SH-SY5Y (cell line): ENCODE measurements at regions not wholly inside any gene's neighbourhood (a gene's known extent, or its start where the extent isn't known, plus 50 kb on each side); places are given as distances from the start of the nearest gene placed in this dataset.

ENCODE experiments used
- GATA2 ChIP-seq: IDR thresholded peaks from 2 replicates; pipeline ENCODE4 v1.6.1; 2011; ENCODE audit warnings: mild to moderate bottlenecking, low read depth, low read length
- GATA3 ChIP-seq: IDR thresholded peaks from 2 replicates; pipeline ENCODE4 v1.6.1; 2011; ENCODE audit warnings: low read depth, mild to moderate bottlenecking, low read length, moderate library complexity

DNA sequence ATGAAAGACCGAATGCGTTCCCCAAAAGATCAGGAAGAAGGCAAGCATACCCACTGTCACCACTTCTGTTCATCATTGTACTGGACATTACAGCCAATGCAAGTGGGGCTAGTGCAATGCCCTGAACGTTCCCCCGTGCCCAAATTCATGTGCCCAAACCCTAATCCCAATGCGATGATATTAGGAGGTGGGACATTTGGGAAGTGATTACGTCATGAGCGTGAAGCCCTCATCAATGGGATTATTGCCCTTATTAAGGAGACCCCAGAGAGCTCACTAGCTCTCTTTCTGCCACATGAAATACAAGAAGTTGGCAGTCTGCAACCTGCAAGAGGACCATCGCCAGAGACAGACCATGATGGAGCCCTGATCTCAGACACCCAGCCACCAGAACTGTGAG is 511.4 kb upstream of the TPK1 start:
- TF ChIP-seq GATA3, result no peak
- no peak for TF ChIP-seq GATA2

DNA sequence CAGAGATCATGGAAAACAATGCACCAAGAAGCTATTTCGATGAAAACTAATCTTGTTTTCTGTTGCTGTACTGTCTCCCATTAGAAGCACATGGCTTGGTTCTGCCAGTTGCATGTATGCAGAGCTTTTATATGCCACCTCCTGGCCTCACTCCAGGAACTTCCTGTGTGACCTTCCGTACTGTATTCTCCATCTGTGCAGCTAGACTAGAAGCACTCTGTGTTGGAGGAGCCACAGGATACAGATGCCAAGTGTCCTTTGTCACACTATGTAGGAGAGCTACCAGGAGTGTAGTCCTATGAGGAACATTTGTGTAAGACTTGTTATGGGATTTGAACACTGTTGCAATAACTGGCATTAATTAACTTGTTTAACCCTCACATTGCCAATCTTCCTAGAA is 503.5 kb upstream of the TPK1 start:
- TF ChIP-seq GATA3 (no peak), GATA2 (no peak)

DNA sequence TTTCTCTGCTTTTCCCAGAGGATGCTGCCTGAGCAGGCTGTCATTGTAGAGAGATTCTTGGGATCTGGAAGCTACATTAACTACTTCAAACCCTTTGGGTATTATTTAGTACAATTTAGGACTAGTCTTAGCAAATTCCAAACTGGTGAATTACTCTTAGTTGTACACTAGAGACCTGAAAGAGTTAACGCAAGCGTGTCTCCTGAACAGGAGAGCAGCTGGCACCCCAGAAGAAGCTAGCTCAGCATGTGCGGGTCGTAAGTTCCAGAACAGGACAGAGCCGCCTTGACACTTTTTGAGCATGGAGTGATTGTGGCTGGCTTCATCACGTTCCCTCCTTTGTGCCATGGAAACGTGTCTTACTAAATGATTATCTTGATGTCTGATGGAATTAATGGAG is 495.7 kb upstream of the TPK1 start:
- TF ChIP-seq GATA3, result no peak
- TF ChIP-seq GATA2, result no peak

DNA sequence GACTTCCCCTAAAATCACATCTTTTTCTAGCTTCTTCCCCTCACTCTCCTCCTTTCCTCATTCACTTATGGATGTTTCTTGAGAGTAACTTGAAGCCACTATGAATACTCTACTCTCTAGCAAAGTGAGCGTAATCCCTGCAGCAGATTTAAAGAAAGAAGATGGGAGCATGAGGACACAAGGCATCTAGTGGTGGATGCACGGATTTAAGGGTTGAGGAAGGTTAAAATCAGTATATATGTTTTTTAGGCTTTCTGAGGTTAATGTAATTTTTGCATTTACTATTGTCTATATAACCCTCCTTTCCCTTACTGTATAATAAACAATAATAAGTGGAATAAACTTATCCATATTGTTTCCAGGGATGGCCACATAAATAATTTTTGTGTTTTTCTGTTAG is 495.2 kb upstream of the TPK1 start:
- TF ChIP-seq GATA2, result no peak
- TF ChIP-seq GATA3, result no peak

DNA sequence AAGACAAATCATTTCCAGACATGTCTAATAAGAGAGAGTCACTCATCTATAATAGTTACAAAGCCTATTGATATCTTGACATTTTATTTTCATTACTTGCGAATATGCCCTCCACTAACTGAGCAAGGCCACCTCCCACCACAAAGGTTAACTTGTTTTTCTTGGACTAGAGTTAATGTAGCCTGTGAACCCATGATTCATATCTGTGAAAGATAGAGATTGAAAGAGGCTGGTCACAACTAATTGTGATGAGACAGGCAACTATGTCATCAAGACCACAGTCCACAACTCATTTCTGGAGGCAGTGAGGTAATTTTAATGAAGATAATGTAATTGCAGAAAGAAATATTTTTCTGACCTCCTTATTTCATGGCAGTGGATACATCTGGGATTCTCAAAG is 491.8 kb upstream of the TPK1 start:
- TF ChIP-seq GATA2 (no peak), GATA3 (no peak)

DNA sequence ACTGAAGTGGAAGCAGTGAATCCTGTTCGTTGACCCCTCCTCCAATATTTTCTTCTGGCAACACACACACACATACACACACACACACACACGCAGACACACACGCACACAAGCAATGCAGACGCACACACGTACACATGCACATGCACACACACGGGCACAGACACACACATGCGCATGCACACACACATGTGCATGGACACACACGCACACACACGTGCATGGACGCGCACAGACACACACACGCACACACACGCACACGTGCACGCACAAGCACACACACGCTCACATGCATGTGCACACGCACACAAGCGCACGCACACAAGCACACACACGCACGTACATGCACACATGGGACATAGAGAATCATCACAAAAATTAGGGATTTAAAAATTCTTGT is 488.2 kb upstream of the TPK1 start:
- TF ChIP-seq GATA2 (no peak), GATA3 (no peak)

DNA sequence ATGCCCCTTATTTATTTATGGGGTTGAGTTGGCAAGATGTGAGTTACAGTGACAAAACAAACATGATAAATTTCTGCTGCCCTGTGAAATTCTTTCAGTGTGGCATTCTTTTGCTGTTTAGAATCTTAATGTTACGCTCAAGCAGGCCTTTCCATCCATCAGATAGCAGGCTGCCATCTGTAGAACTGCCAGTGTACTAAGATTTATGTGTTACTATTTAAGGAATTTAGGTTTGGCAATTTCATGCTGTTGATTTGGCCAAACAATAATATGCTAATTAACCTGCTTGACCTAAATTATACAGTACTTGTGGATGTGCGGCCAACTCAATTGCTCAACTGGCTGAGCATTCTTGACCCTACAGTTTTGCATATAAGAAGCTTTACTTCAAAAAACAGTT is 477.7 kb upstream of the TPK1 start:
- TF ChIP-seq GATA3 (no peak), GATA2 (no peak)

DNA sequence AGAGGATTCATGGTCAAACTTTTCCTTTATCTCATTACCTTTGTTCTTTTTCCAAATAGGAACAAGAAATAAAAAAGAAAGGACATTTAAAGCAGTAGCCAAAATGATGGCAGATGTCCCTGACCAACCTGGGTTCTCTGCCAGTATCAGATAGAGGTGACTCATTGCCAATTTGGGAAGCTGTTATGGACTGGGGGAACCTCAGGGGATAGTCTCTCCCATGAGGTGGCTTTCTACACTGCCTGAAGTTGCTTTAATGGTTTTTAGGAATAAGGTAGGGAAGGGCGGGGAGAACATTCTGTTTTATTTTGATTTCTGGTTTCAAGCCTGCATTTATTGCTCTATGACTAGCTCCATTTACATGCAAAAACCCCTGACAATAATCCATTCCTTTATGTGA is 457.9 kb upstream of the TPK1 start:
- TF ChIP-seq GATA2, result no peak
- no peak for TF ChIP-seq GATA3

DNA sequence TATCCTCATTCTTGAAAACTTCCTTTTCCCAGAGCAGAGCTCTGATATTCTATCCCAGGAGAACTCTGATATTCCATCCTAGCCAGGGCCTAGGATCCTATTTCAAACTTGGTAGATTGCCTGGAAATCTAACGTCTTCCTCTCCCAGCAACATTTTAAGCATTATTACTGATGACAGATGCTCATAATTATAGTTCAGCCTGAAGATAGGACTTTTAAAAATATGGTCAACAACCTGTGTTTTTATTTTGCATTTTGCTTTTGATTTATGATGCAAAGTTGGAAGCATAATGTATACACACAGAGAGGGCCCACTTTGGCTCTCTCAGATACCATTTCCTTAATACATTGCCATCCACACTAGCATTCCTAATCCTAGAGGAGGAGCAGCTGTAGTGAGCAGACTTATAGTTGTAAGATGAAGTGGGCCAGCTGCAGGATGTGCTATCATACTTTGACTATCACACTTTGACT is 457.4 kb upstream of the TPK1 start:
- TF ChIP-seq GATA3 (no peak), GATA2 (no peak)

DNA sequence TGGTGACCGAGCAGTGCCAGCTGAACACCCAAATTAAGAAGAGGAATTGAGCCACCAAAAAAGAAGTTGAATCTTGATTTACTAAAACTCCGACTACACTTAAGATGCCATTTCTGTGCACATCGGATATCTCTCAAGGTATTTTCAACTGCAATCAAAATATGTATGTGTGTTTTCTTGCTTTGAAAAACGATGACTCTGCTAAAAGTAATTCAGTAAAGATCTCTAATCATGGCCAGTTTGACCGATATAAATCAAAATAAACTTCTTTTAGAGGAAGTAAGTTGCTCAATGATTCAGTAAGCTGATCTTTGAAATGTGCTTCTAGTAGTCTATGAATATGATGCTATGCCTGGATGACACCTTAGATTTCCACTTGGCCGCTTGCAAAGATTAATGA is 453.5 kb upstream of the TPK1 start:
- TF ChIP-seq GATA3 (no peak), GATA2 (no peak)

DNA sequence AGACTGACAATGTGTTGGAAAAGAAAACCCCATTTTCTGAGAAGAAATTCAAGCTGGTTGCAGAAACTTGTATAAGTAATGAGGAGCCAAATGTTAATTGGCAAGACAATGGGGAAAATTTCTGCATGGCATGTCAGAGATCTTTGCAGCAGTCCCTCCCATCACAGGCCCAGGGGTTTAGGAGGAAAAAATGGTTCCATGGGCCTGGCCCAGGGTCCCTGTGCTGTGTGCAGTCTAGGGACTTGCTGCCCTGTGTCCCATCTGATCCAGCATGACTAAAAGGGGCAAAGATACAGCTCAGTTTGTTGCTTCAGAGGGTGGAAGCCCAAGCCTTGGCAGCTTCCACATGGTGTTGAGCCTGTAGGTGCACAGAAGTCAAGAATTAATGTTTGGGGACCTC is 440.3 kb upstream of the TPK1 start:
- no peak for TF ChIP-seq GATA3
- TF ChIP-seq GATA2, result no peak

DNA sequence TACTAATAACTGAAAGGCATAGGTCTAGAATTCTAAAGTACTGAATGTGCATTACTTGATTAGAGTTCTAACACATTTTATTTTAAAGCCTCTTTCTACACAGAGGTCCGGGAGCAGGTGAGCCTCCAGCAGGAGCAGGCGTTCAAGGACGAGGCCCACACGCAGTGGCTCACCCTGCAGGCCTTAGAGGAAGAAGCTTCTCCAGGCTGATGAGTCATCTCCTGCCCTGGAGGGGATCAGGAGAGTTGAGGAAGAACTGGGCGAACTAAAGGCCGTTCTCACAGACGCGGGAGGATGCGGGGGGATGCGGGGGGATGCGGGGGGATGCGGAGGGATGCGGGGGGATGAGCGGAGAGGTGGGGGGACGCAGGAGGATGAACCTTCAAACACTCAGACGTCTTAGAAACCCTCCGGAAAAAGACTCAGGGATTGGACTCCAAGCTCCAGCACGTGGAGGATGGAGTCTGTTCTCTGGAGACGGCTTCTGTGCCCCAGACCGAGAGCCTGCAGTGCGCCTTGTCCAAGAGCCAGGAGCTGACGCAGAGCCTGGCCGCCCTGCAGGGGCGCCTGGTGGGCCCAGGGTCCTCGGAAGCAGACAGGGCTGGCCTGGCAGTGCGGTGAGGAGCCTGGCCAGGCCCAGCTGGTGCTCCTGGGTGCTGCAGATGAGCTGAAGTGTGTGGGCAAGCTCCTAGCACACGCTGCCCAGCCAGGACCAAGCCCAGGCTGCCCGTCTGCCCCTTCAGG is 433.7 kb upstream of the TPK1 start:
- no peak for TF ChIP-seq GATA2
- no peak for TF ChIP-seq GATA3

DNA sequence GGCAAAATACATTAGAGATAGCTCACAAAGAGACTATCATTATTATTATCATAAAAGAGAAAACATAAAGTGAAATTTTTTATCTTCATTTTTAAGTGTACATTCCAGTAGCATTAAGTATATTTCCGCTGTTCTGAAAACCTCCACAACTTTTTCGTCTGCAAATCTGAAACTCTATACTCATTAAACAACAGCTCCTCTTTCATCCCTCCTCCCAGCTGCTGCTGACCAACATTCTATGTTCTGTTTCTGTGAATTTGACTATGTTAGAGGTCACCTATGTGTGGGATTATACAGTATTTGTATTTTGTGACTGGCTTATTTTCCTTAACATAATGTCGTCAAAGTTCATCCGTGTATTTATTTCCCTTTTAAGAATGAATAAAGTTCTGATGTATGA is 429.3 kb upstream of the TPK1 start:
- TF ChIP-seq GATA2 (no peak), GATA3 (no peak)

DNA sequence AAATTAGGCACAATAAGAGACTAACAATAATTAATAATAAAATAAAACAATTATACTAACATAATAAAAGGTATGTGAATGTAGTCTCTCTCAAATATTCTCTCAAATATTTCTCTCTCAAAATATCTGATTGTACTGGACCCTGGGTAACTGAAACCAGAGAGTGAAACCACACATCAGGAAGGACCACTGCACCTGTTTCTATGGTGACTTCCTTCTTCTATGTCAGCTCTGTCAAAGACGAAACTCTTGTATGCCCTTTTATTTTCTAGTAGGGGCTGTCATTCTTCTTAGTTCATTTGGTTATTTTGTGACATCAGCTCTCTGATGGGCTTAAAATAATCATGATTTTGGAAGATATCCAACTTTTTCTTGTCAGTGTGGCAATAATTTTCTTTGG is 428.0 kb upstream of the TPK1 start:
- no peak for TF ChIP-seq GATA2
- no peak for TF ChIP-seq GATA3

DNA sequence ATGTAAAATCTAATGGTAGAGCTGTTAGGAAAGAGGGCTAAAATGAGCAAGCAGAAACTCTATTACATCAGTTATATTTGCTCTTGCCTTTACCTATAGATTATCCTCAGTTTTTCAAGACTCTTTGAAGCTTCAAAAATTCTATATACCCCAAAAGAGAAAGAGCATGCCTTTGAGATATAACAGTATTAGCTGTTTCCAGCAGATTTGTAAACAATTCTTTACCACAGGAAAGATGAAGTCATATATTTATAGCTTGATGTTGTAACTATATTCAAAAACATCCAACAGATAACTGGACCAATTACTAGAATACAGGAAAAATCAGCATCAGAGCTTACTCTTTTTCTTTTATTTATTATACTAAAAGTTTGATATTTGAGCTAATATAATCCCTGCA is 416.2 kb upstream of the TPK1 start:
- no peak for TF ChIP-seq GATA2
- TF ChIP-seq GATA3, result no peak

DNA sequence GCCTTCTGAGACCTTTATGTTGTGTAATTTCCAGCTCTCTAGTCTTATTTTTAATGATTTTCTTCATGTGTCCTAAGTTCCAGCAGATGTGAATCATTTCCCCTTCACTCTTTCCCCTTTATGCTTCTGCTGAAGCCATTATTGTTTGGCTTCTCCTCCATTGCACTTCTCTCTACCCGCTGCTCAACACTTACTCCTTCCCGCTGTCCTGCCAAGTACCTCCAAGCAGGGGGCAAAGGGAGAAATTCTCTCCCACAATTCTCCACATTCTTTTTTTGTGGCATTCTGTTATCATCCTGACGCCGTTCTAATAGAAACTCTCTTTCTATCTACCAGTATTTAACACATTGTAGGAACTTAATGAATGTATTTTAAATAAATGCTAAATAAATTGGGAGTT is 388.9 kb upstream of the TPK1 start:
- TF ChIP-seq GATA3 (no peak), GATA2 (no peak)
